ENCODE measurements at regions not wholly inside any gene's neighbourhood (a gene's known extent, or its start where the extent isn't known, plus 50 kb on each side); places are given as distances from the start of the nearest gene placed in this dataset.

DNA sequence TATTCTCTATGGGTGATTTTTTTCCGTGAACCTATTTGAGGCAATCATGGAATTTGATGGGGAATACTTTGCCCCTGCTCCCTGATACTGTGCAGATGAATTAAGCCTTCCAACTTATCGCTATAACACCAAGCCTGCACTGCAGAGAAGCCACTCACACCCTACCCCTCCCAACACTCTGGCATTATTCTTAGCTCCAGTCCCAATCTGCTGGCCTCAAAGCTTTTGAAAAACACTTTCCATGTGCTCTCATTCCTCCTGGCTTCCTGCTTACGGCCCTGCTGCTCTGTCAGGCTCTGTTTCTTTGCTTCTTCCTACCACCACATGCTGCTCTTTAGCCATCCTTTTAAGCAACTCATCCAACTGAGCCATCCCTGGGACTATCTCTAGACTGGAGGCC, 327.8 kb upstream of the SLCO3A1 start:
- Mint-ChIP-seq H3K9me3 (no peaks in the 10 kb centered on the region), H3K4me1 (ENCODE audit: low read depth) (peaks cover 26% of the 10 kb centered on the region), H3K4me3 (no peak overlapping the region), H3K27ac (no peak overlapping the region), H3K36me3 (ENCODE audit: low read depth) (no peaks in the 10 kb centered on the region), H3K27me3 (ENCODE audit: insufficient read depth) (peaks cover 6% of the 10 kb centered on the region)
- TF ChIP-seq, protein P1, sequence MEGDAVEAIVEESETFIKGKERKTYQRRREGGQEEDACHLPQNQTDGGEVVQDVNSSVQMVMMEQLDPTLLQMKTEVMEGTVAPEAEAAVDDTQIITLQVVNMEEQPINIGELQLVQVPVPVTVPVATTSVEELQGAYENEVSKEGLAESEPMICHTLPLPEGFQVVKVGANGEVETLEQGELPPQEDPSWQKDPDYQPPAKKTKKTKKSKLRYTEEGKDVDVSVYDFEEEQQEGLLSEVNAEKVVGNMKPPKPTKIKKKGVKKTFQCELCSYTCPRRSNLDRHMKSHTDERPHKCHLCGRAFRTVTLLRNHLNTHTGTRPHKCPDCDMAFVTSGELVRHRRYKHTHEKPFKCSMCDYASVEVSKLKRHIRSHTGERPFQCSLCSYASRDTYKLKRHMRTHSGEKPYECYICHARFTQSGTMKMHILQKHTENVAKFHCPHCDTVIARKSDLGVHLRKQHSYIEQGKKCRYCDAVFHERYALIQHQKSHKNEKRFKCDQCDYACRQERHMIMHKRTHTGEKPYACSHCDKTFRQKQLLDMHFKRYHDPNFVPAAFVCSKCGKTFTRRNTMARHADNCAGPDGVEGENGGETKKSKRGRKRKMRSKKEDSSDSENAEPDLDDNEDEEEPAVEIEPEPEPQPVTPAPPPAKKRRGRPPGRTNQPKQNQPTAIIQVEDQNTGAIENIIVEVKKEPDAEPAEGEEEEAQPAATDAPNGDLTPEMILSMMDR (IDR thresholded peaks at IDR 0.05), result no peak
- no peak for DNase-seq

DNA sequence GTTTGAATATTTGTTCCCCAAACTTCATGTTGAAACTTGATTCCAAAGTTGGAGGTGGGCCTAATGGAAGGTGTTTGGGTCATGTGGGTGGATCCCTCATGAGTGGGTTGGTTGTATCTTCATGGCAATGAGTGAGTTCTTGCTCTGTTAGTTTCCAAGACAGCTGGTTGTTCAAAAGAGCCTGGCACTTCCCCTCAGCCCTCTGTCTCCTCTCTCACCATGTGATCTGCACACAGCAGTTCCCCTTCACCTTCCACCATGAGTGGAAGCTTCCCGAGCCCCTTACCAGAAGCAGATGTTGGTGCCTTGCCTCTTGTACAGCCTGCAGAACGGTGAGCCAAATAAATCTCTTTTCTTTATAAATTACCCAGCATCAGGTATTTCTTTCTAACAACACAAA, 327.1 kb upstream of the SLCO3A1 start:
- no peak overlapping the region for H3K4me3 Mint-ChIP-seq
- no peaks in the 10 kb centered on the region for H3K36me3 Mint-ChIP-seq (ENCODE audit: low read depth)
- TF ChIP-seq, protein P1 (IDR thresholded peaks at IDR 0.05), result no peak
- no peak overlapping the region for H3K27ac Mint-ChIP-seq
- H3K9me3 Mint-ChIP-seq, result no peaks in the 10 kb centered on the region
- peaks cover 6% of the 10 kb centered on the region for H3K27me3 Mint-ChIP-seq (ENCODE audit: insufficient read depth)
- H3K4me1 Mint-ChIP-seq (ENCODE audit: low read depth), result peaks cover 19% of the 10 kb centered on the region
- DNase-seq, result no peak

DNA sequence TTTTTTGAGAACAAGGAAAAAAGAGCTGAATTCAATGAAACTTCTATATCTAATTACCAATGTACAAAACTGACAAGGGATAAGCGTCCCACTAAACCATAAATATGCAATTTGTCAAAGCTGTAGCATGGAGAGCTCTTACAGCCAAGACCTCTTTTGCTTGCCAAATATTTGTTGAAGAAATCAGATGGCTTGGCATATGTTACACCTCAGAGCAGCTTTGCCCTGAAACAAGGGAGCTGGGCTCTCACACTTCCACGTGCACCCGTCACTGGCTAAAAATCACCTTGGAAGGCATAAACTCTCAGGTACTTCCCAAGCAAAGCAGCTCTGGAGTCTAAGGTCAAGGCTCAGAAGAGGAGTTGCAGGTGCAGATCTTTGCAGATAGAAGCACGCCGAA, 324.7 kb upstream of the SLCO3A1 start:
- H3K27ac Mint-ChIP-seq, result no peak overlapping the region
- no peaks in the 10 kb centered on the region for H3K9me3 Mint-ChIP-seq
- TF ChIP-seq, protein P1 (IDR thresholded peaks at IDR 0.05), result no peak
- no peaks in the 10 kb centered on the region for H3K4me1 Mint-ChIP-seq (ENCODE audit: low read depth)
- no peaks in the 10 kb centered on the region for H3K36me3 Mint-ChIP-seq (ENCODE audit: low read depth)
- no peak for DNase-seq
- H3K4me3 Mint-ChIP-seq, result no peak overlapping the region
- peaks cover 6% of the 10 kb centered on the region for H3K27me3 Mint-ChIP-seq (ENCODE audit: insufficient read depth)

DNA sequence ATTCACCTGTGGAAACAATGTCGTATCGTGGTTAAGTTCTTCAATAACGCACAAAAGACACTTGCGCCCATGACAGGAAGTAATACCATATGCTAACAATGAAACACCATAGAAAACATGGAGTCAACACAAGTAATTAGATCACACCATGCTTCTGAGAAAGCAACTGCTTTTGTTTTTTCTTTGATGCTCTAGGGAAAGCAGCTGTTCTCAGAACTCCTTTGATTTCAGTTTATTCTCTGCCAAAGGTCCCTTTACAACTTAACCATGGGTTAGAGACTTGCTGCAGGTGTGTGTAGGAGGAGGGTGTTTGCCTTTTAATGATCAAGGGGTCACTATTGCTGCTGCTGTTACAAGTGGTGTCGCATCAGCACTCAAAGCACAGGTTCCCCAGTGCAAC, 324.0 kb upstream of the SLCO3A1 start:
- H3K36me3 Mint-ChIP-seq (ENCODE audit: low read depth), result no peaks in the 10 kb centered on the region
- H3K27ac Mint-ChIP-seq, result no peak overlapping the region
- H3K9me3 Mint-ChIP-seq, result no peaks in the 10 kb centered on the region

DNA sequence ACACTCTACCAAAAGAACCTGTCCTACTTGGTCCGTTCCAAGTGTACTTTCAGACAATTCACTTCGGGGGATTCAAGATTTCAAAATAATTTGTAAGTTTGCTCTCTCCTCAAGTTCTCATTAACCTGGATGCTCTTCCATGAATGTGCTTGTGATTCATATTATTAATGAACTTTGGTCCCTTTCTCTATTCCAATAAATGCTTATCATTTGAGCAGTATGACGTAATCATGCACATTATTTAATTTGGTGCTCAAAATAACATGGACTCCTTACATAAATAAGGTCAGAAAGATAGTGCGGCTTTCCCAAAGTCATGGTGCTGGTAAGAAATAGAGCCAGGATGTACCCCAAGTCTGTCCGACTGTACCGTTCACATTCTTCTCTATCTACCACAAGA, 323.2 kb upstream of the SLCO3A1 start:
- Mint-ChIP-seq H3K4me3 (no peak overlapping the region), H3K27ac (no peak overlapping the region)

More for the DNA sequence above, 324.0 kb upstream of the SLCO3A1 start:
- TF ChIP-seq, protein P1 (IDR thresholded peaks at IDR 0.05), result no peak
- H3K27me3 Mint-ChIP-seq (ENCODE audit: insufficient read depth), result peaks cover 6% of the 10 kb centered on the region
- DNase-seq, result no peak
- no peaks in the 10 kb centered on the region for H3K4me1 Mint-ChIP-seq (ENCODE audit: low read depth)
- H3K4me3 Mint-ChIP-seq, result no peak overlapping the region

More for the DNA sequence above, 323.2 kb upstream of the SLCO3A1 start:
- TF ChIP-seq, protein P1 (IDR thresholded peaks at IDR 0.05), result no peak
- no peak for DNase-seq
- peaks cover 6% of the 10 kb centered on the region for H3K27me3 Mint-ChIP-seq (ENCODE audit: insufficient read depth)
- H3K4me1 Mint-ChIP-seq (ENCODE audit: low read depth), result no peaks in the 10 kb centered on the region
- H3K9me3 Mint-ChIP-seq, result no peaks in the 10 kb centered on the region
- H3K36me3 Mint-ChIP-seq (ENCODE audit: low read depth), result no peaks in the 10 kb centered on the region

Data from HFFc6 (cell line).